SHP77 (cell line): ENCODE measurements at regions not wholly inside any gene's neighbourhood (a gene's known extent, or its start where the extent isn't known, plus 50 kb on each side); places are given as distances from the start of the nearest gene placed in this dataset.

Experiments used
- DNase-seq, 2 experiments: peaks; one replicate each; lab custom pipeline; 2025; lab: John Stamatoyannopoulos, UW

GRCh38 chr5:81855591-81855990 lies 104.7 kb upstream of the SSBP2 start:
- DNase-seq: no peak

GRCh38 chr5:81854915-81855314 lies 104.0 kb upstream of the SSBP2 start:
- no peak for DNase-seq

GRCh38 chr5:81854485-81854884 lies 103.6 kb upstream of the SSBP2 start:
- DNase-seq: no peak

- peak in 1 of 2 experiments; percentile 59 for DNase-seq
Observed at GRCh38 chr5:81853030-81853357, 102.1 kb upstream of the SSBP2 start.

- DNase-seq: peak; percentile 43 to 59
Observed at GRCh38 chr5:81852291-81853029, 101.6 kb upstream of the SSBP2 start.

- peak; percentile 73 to 91 for DNase-seq
Observed at GRCh38 chr5:81851481-81852178, 100.7 kb upstream of the SSBP2 start.

GRCh38 chr5:81850501-81851357 lies 99.8 kb upstream of the SSBP2 start:
- DNase-seq: no peak

- DNase-seq: no peak
Observed at GRCh38 chr5:81849770-81850367, 99.0 kb upstream of the SSBP2 start.

GRCh38 chr5:81848362-81848880 lies 97.5 kb upstream of the SSBP2 start:
- no peak for DNase-seq

- DNase-seq: no peak
Observed at GRCh38 chr5:81846301-81846700, 95.4 kb upstream of the SSBP2 start.

GRCh38 chr5:81843845-81844244 lies 92.9 kb upstream of the SSBP2 start:
- DNase-seq: no peak

GRCh38 chr5:81842795-81843398 lies 92.0 kb upstream of the SSBP2 start:
- no peak for DNase-seq

- DNase-seq: no peak
Observed at GRCh38 chr5:81839034-81839433, 88.1 kb upstream of the SSBP2 start.

- no peak for DNase-seq
Observed at GRCh38 chr5:81838307-81838906, 87.5 kb upstream of the SSBP2 start.

GRCh38 chr5:81837667-81838306 lies 86.9 kb upstream of the SSBP2 start:
- DNase-seq: no peak

- no peak for DNase-seq
Observed at GRCh38 chr5:81835814-81836367, 85.0 kb upstream of the SSBP2 start.

- DNase-seq: no peak
Observed at GRCh38 chr5:81834021-81834660, 83.2 kb upstream of the SSBP2 start.

- no peak for DNase-seq
Observed at GRCh38 chr5:81830596-81830995, 79.7 kb upstream of the SSBP2 start.

- no peak for DNase-seq
Observed at GRCh38 chr5:81829242-81829641, 78.3 kb upstream of the SSBP2 start.

- DNase-seq: no peak
Observed at GRCh38 chr5:81827500-81827899, 76.6 kb upstream of the SSBP2 start.
